ENCODE measurements at regions not wholly inside any gene's neighbourhood (a gene's known extent, or its start where the extent isn't known, plus 50 kb on each side); places are given as distances from the start of the nearest gene placed in this dataset.

DNA sequence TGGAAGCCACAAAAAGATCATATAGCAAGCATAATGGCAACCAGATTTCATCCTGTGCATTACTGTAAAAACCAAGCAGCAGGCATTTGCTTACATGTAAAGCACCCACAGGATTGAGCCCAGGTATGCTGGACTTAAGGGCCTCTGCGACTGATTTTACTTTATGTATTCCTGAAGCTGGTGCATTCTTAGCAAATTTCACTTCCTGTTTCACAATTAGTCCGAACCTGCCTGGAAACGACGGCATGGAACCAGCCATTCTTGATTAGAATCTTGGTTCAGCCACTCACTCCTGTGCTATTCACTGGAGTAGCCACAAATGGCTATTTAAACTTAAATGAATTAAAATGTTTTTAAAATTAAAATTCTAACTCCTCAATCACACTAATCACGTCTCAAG, 239.2 kb downstream of the NUAK1 start:
- H3K9ac ChIP-seq (ENCODE audit: low read depth in 2 of 2, low read length in 2 of 2) = no peak overlapping the region
- H3K27me3 ChIP-seq = no peaks in the 10 kb centered on the region
- H3K4me1 ChIP-seq = no peaks in the 10 kb centered on the region
- TF ChIP-seq CTCF (IDR thresholded peaks at IDR 0.05) = no peak
- no peak overlapping the region for H3K27ac ChIP-seq
- no peaks in the 10 kb centered on the region for H3K9me3 ChIP-seq
- intact Hi-C loops (cut with DNase I) = no loop called here
- no peak overlapping the region for H3K4me3 ChIP-seq
- H3K36me3 ChIP-seq = no peaks in the 10 kb centered on the region
- no peak for DNase-seq

DNA sequence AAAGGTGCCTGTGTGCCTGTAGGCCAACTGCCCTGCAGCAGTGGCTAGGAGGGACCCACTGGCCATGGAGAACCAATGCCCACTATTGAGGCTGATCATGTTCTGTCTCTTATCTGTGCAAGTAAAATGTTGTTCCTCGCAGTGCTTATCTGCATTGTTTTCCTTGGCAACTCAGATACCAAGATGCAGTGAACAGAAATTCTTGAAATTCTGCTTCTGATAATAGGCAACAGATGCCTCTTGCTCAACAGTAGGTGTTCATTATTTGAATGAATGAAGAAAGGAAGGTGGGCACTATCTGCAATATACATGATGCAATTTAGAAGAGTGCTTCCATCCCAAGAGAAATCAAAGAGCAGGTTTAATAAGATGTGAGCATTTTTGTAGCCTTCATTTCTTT, 232.2 kb downstream of the NUAK1 start:
- Histone ChIP-seq H3K36me3 (no peaks in the 10 kb centered on the region), H3K27me3 (no peaks in the 10 kb centered on the region), H3K9me3 (no peaks in the 10 kb centered on the region), H3K4me1 (no peaks in the 10 kb centered on the region), H3K27ac (no peak overlapping the region), H3K9ac (ENCODE audit: low read depth in 2 of 2, low read length in 2 of 2) (no peak overlapping the region), H3K4me3 (no peak overlapping the region)
- intact Hi-C loops (cut with DNase I) = no loop called here
- DNase-seq = no peak
- no peak for TF ChIP-seq CTCF (IDR thresholded peaks at IDR 0.05)

DNA sequence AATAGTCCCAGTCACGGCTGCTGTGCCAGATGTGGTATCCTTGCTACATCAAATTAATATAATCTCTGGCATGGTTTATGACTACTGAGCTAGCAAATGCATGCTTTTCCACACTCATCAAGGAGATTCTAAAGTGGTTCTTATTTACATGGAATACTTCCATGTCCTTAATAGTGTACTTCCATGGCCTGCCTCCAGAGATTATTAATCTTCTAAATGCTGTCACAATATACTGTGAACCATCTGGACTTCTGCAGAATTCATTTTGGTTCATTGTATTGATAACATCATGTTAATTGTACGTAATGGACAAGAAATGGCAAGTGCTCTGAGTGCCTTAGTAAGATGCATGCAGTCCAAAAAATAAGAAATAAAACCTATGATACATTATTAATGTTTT, 230.8 kb downstream of the NUAK1 start:
- Histone ChIP-seq H3K36me3 (no peaks in the 10 kb centered on the region), H3K27ac (no peak overlapping the region), H3K9me3 (no peaks in the 10 kb centered on the region), H3K4me1 (no peaks in the 10 kb centered on the region), H3K27me3 (no peaks in the 10 kb centered on the region), H3K9ac (ENCODE audit: low read depth in 2 of 2, low read length in 2 of 2) (no peak overlapping the region), H3K4me3 (no peak overlapping the region)
- DNase-seq = no peak
- TF ChIP-seq CTCF (IDR thresholded peaks at IDR 0.05) = no peak
- intact Hi-C loops (cut with DNase I) = no loop called here

GRCh38 chr12:105910030-105910429, 228.7 kb downstream of the NUAK1 start:
- Histone ChIP-seq H3K4me3 (no peak overlapping the region), H3K9me3 (no peaks in the 10 kb centered on the region), H3K9ac (ENCODE audit: low read depth in 2 of 2, low read length in 2 of 2) (no peak overlapping the region), H3K27me3 (no peaks in the 10 kb centered on the region), H3K4me1 (no peaks in the 10 kb centered on the region), H3K27ac (no peak overlapping the region), H3K36me3 (no peaks in the 10 kb centered on the region)
- DNase-seq = no peak
- TF ChIP-seq CTCF (IDR thresholded peaks at IDR 0.05) = no peak
- intact Hi-C loops (cut with DNase I) = no loop called here

- Histone ChIP-seq H3K4me3 (no peak overlapping the region), H3K36me3 (no peaks in the 10 kb centered on the region), H3K9me3 (no peaks in the 10 kb centered on the region), H3K27me3 (no peaks in the 10 kb centered on the region), H3K9ac (ENCODE audit: low read depth in 2 of 2, low read length in 2 of 2) (no peak overlapping the region), H3K27ac (no peak overlapping the region), H3K4me1 (no peaks in the 10 kb centered on the region)
- DNase-seq = no peak
- TF ChIP-seq CTCF (IDR thresholded peaks at IDR 0.05) = no peak
- intact Hi-C loops (cut with DNase I) = no loop called here
Observed at GRCh38 chr12:105911966-105912365, 226.8 kb downstream of the NUAK1 start.

Measured in colonic mucosa (tissue), 4 donors.